ENCODE measurements at regions not wholly inside any gene's neighbourhood (a gene's known extent, or its start where the extent isn't known, plus 50 kb on each side); places are given as distances from the start of the nearest gene placed in this dataset.
A peak's percentile ranks its signal among the peaks of the same experiment; 100 is the strongest.

DNA sequence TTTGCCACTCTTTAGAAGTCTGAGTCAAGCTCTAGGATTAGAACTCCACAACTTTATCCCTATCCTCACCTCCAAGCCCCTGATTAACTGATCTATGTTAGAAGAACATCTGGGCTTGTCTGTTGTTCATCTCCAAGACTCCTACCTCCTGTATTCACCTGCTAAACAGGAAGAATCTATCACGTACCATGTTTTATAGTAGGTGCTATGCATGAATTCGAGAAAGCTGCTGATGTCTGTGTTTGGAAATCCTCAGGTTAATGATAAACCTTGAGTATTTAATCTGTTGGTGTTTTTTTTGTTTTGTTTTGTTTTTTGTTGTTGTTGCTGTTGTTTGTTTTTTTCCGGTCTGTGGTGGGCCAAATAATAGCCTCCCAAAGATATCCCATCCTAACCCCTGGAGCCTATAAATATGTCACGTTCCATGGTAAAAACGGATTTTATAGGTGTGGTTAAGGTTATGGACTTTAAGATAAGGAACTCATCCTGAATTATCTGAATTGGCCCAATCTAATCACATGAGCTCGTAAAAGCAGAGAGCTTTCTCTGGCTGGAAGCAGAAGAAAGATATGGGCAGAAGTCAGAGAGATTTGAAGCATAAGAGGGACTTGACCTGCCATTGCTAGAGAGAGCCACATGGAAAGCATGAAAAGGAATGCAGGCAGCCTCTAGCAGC lies 101.2 kb upstream of the DUSP21 start:
- Histone ChIP-seq H3K4me1 (replicated peaks in 1 of 4; ENCODE audit: control insufficient read depth in 3 of 4, insufficient read depth in 4 of 4, low read length in 3 of 4) (no peaks in the 10 kb centered on the region), H3K36me3 (ENCODE audit: control insufficient read depth in 2 of 4, insufficient read depth in 4 of 4, low read length in 3 of 4) (no peaks in the 10 kb centered on the region), H4K91ac (replicated peaks; ENCODE audit: insufficient read length, low read length) (no peak overlapping the region), H2AK5ac (ENCODE audit: low read depth, low read length) (no peak overlapping the region), H4K5ac (ENCODE audit: insufficient read length, low read depth, low read length) (no peak overlapping the region), H2BK12ac (ENCODE audit: low read depth, low read length) (no peak overlapping the region), H2BK120ac (replicated peaks; ENCODE audit: low read depth, low read length) (no peak overlapping the region), H3K9me3 (ENCODE audit: insufficient read depth in 2 of 2, low read depth in 1 of 2, low read length in 1 of 2) (no peaks in the 10 kb centered on the region), H2AFZ (ENCODE audit: low read length) (no peak overlapping the region), H3K18ac (ENCODE audit: extremely low read depth, low read length) (no peak overlapping the region), H3K27me3 (replicated peaks in 1 of 4; ENCODE audit: control insufficient read depth in 3 of 4, extremely low read depth in 1 of 4, insufficient read depth in 3 of 4, low read length in 3 of 4) (no peaks in the 10 kb centered on the region), H3K9ac (replicated peaks in 1 of 4; ENCODE audit: extremely low read depth in 1 of 4, low read depth in 3 of 4, low read length in 3 of 4) (no peak overlapping the region), H3K4me2 (ENCODE audit: insufficient read depth in 1 of 2, low read depth in 2 of 2, low read length in 2 of 2) (no peak overlapping the region), H3K27ac (ENCODE audit: low read depth, low read length) (no peak overlapping the region), H3K14ac (ENCODE audit: insufficient read length) (no peak overlapping the region), H2BK15ac (ENCODE audit: low read length) (no peak overlapping the region), H3K4ac (replicated peaks; ENCODE audit: insufficient read length, low read depth, low read length) (no peak overlapping the region), H3K23me2 (ENCODE audit: low read depth, low read length) (no peaks in the 10 kb centered on the region), H3K56ac (replicated peaks; ENCODE audit: insufficient read length, low read depth, low read length) (no peak overlapping the region), H3K23ac (ENCODE audit: insufficient read length) (no peak overlapping the region), H3K79me1 (ENCODE audit: low read depth, low read length) (no peaks in the 10 kb centered on the region), H3K79me2 (ENCODE audit: control insufficient read depth in 1 of 2, insufficient read depth in 2 of 2, low read length in 2 of 2) (no peaks in the 10 kb centered on the region), H4K8ac (ENCODE audit: extremely low read depth, insufficient read depth, low read length) (no peak overlapping the region), H3K4me3 (ENCODE audit: extremely low read depth in 1 of 4, insufficient read depth in 2 of 4, low read depth in 3 of 4, low read length in 4 of 4) (no peak overlapping the region), H2BK5ac (ENCODE audit: low read depth, low read length) (no peak overlapping the region), H4K20me1 (replicated peaks in 1 of 2; ENCODE audit: control insufficient read depth in 1 of 2, insufficient read depth in 2 of 2, low read length in 2 of 2) (no peaks in the 10 kb centered on the region), H2BK20ac (ENCODE audit: low read length) (no peak overlapping the region)
- CTCF ChIA-PET (ENCODE audit: partially characterized antibody): interaction anchor here (0.6 kb wide), 1 partner anchor 555 kb away, joined by 4 read pairs; no protein-coding TSS in a partner anchor
- FAIRE-seq (peak; percentile 28), DNase-seq (ENCODE audit: low read depth in 1 of 2, low spot score in 2 of 2) (no peak)
- TF ChIP-seq TEAD4 (IDR thresholded peaks at IDR 0.05; ENCODE audit: low read depth, low read length) (no peak), HDAC2 (IDR thresholded peaks at IDR 0.05; ENCODE audit: borderline replicate concordance in 1 of 2, low read depth in 2 of 2, low read length in 2 of 2) (no peak), CBX5 (IDR thresholded peaks at IDR 0.05; ENCODE audit: low read depth, low read length) (no peak), ASH2L (IDR thresholded peaks at IDR 0.05; ENCODE audit: low read length) (no peak), TAF1 (IDR thresholded peaks at IDR 0.05; ENCODE audit: low read depth, low read length) (no peak), SP1 (IDR thresholded peaks at IDR 0.05; ENCODE audit: low read depth, low read length) (no peak), POU5F1 (IDR thresholded peaks at IDR 0.05; ENCODE audit: low read depth, low read length) (no peak), CHD2 (IDR thresholded peaks at IDR 0.05; ENCODE audit: low read length) (no peak), POLR2AphosphoS5 (IDR thresholded peaks at IDR 0.05; ENCODE audit: low read depth, low read length) (no peak), KDM4A (IDR thresholded peaks at IDR 0.05; ENCODE audit: low read depth, low read length, severe bottlenecking) (no peak), SRF (IDR thresholded peaks at IDR 0.05; ENCODE audit: low read depth, low read length) (no peak), CTBP2 (IDR thresholded peaks at IDR 0.05; ENCODE audit: borderline replicate concordance, insufficient read depth, insufficient read length, low read length) (no peak), SUZ12 (IDR thresholded peaks at IDR 0.05; ENCODE audit: low read length) (no peak), RXRA (IDR thresholded peaks at IDR 0.05; ENCODE audit: insufficient read depth, low read depth, low read length) (no peak)
- POLR2A ChIA-PET (ENCODE audit: partially characterized antibody): no interaction called here
- WGBS, 2 experiments (ENCODE audit: extremely low coverage in 1 of 2, insufficient coverage in 1 of 2, insufficient read length in 1 of 2, insufficient replicate concordance in 2 of 2, low coverage in 1 of 2, low lambda C conversion rate in 2 of 2, missing lambda C conversion rate in 1 of 2): 92% methylated on average over 6 of the region's 6 CpGs; no CpG with 5 or more reads in 1 of the 2 experiments
